Neural cell (in vitro differentiated cells): ENCODE measurements at regions not wholly inside any gene's neighbourhood (a gene's known extent, or its start where the extent isn't known, plus 50 kb on each side); places are given as distances from the start of the nearest gene placed in this dataset.

Experiments
- CTCF ChIP-seq: fragments of 450-650 bp; IDR thresholded peaks from 2 replicates; pipeline ENCODE4 v1.5.1; 2014; ENCODE audit warnings: antibody characterized with exemption, mild to moderate bottlenecking, moderate library complexity; ENCODE audit not compliant: poor library complexity, severe bottlenecking
- EP300 ChIP-seq: fragments of 450-650 bp; conservative IDR thresholded peaks from 2 replicates; pipeline ENCODE4 v1.6.1; 2014; ENCODE audit warnings: antibody characterized with exemption, mild to moderate bottlenecking, moderate library complexity; ENCODE audit not compliant: poor library complexity, severe bottlenecking
- EZH2 ChIP-seq: fragments of 200-600, 300-800 bp; shearing (Covaris generic), sonication (generic); IDR thresholded peaks from 2 replicates; pipeline ENCODE4 v1.6.1; 2014; ENCODE audit warnings: antibody characterized with exemption, low read length, borderline replicate concordance, mild to moderate bottlenecking; ENCODE audit not compliant: insufficient read depth, poor library complexity, severe bottlenecking
- POLR2AphosphoS5 ChIP-seq: IDR thresholded peaks from 2 replicates; pipeline ENCODE4 v1.6.1; 2012
- RAD21 ChIP-seq: fragments of 450-650 bp; conservative IDR thresholded peaks from 2 replicates; pipeline ENCODE4 v1.6.1; 2014; ENCODE audit warnings: antibody characterized with exemption, mild to moderate bottlenecking, moderate library complexity

GRCh38 chr5:144691936-144692335 lies 521.3 kb downstream of the KCTD16 start:
- TF ChIP-seq CTCF, result no peak
- TF ChIP-seq EP300, result no peak
- TF ChIP-seq POLR2AphosphoS5, result no peak
- TF ChIP-seq EZH2, result no peak
- no peak for TF ChIP-seq RAD21
